Tibial artery (tissue), 4 donors: ENCODE measurements at regions not wholly inside any gene's neighbourhood (a gene's known extent, or its start where the extent isn't known, plus 50 kb on each side); places are given as distances from the start of the nearest gene placed in this dataset.

Source experiments
- DNase-seq, 2 donors: peaks; one replicate each; pipeline ENCODE4 v3.0.0-alpha.2; 2019
- H3K27ac ChIP-seq, 2 donors: fragments of 200-600 bp; sonication (generic) in 1 of 2; 1 replicate in 1 of 2; 2 replicates in 1 of 2; pipeline ENCODE4 v1.5.1; 2018 to 2019; ENCODE audit warnings: mild to moderate bottlenecking in 1 of 2
- H3K27me3 ChIP-seq, 2 donors: fragments of 200-600 bp; sonication (generic) in 1 of 2; one replicate each; pipeline versions ENCODE4 v1.5.1 to v1.6.0; 2016 to 2019
- H3K36me3 ChIP-seq, 3 donors: fragments of 200-600 bp; sonication (generic) in 2 of 3; one replicate each; pipeline ENCODE4 v1.5.1; 2016 to 2019; ENCODE audit warnings: mild to moderate bottlenecking in 2 of 3
- H3K4me1 ChIP-seq, 4 donors: fragments of 200-600 bp; sonication (generic) in 2 of 4; 1 replicate in 3 of 4; 2 replicates in 1 of 4; pipeline ENCODE4 v1.5.1; 2016 to 2019
- H3K4me3 ChIP-seq, 2 donors: fragments of 200-600 bp; sonication (generic) in 1 of 2; 1 replicate in 1 of 2; 2 replicates in 1 of 2; pipeline ENCODE4 v1.5.1; 2018 to 2019; ENCODE audit warnings: mild to moderate bottlenecking in 2 of 2
- H3K9me3 ChIP-seq, 3 donors: fragments of 200-600 bp; sonication (generic) in 1 of 3; one replicate each; pipeline ENCODE4 v1.5.1; 2016 to 2019
- intact Hi-C: fragments of 100-400 bp; cut with DNase I; formaldehyde crosslinking; loops from one replicate; pipeline ENCODE4 v1.15.0; 2023; ENCODE audit warnings: low total_unique reads
- TF ChIP-seq, protein P1 (sequence below), 2 experiments: fragments of 200-600 bp in 1 of 2; fragments of 450-650 bp in 1 of 2; IDR thresholded peaks; one replicate each; pipeline ENCODE4 v1.5.1; 2017 to 2019; ENCODE audit warnings: antibody characterized with exemption in 2 of 2, mild to moderate bottlenecking in 1 of 2, moderate library complexity in 1 of 2

DNA sequence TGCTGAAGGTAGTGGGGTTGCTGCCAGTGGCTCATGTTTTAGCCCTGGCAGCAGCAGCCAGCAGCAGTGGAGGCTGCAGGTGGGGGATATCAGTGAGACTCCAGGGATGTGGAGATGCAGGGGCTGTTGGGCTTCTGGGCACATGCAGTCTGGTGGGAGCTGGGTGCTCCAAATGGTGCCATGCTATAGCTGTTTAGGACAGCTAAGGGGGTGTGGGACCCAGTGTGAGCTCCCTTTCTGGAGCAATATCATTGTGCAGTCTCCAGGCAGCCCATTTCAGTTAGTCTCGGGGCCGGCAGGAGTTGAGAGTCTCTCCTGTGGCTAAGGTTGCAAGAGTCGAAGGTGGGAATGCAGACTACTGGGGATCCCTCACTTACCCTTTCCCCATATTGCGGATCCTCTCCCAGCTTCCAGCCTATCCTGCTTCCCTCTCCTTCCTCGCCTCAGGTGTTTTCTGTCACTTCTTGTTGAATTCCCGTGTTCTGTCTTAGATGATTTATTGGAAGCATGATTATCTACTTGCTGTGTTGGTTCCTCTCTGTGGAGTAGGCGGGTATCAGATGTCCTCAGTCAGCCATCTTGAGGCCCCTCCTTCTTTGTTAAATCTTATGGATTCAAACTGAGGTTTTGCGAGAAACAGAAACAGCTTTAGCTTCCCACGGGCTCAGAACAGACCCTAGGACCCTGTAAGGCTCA, 112.0 kb downstream of the FAM43A start:
- TF ChIP-seq, protein P1, sequence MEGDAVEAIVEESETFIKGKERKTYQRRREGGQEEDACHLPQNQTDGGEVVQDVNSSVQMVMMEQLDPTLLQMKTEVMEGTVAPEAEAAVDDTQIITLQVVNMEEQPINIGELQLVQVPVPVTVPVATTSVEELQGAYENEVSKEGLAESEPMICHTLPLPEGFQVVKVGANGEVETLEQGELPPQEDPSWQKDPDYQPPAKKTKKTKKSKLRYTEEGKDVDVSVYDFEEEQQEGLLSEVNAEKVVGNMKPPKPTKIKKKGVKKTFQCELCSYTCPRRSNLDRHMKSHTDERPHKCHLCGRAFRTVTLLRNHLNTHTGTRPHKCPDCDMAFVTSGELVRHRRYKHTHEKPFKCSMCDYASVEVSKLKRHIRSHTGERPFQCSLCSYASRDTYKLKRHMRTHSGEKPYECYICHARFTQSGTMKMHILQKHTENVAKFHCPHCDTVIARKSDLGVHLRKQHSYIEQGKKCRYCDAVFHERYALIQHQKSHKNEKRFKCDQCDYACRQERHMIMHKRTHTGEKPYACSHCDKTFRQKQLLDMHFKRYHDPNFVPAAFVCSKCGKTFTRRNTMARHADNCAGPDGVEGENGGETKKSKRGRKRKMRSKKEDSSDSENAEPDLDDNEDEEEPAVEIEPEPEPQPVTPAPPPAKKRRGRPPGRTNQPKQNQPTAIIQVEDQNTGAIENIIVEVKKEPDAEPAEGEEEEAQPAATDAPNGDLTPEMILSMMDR (IDR thresholded peaks at IDR 0.05) = no peak
- H3K27me3 ChIP-seq = peaks cover 0 to 2% of the 10 kb centered on the region in 2 donors
- DNase-seq = no peak
- H3K36me3 ChIP-seq = no peaks in the 10 kb centered on the region
- peaks cover 0 to 12% (median 3%) of the 10 kb centered on the region in 3 donors for H3K9me3 ChIP-seq
- no peak overlapping the region for H3K4me3 ChIP-seq
- H3K4me1 ChIP-seq = no peaks in the 10 kb centered on the region
- H3K27ac ChIP-seq = no peak overlapping the region
- intact Hi-C loops = no loop called here

DNA sequence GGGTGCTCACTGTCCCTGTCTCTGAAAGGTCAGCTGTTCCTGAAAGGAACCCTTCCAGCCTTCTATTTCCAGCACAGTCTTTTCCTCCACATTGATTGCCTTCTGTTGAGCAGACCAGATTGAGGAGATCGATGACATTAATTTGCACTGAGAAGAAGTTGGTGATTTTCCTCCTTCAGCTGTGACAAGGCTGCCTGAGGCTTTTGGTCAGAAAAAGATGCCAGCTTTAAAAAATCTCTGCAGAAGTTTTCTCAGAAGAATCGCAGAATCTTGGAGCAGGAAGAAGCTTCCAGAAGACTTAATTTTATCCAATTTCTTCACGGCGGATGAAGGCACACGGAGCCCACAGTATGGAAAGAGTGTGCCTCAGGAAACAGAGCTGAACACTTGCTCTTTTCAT, 112.8 kb downstream of the FAM43A start:
- no peaks in the 10 kb centered on the region for H3K4me1 ChIP-seq
- TF ChIP-seq, protein P1 (IDR thresholded peaks at IDR 0.05) = no peak
- no peak overlapping the region for H3K4me3 ChIP-seq
- H3K27me3 ChIP-seq = peaks cover 0 to 2% of the 10 kb centered on the region in 2 donors
- peaks cover 0 to 12% (median 3%) of the 10 kb centered on the region in 3 donors for H3K9me3 ChIP-seq
- DNase-seq = no peak
- H3K27ac ChIP-seq = no peak overlapping the region
- intact Hi-C loops = no loop called here
- no peaks in the 10 kb centered on the region for H3K36me3 ChIP-seq

DNA sequence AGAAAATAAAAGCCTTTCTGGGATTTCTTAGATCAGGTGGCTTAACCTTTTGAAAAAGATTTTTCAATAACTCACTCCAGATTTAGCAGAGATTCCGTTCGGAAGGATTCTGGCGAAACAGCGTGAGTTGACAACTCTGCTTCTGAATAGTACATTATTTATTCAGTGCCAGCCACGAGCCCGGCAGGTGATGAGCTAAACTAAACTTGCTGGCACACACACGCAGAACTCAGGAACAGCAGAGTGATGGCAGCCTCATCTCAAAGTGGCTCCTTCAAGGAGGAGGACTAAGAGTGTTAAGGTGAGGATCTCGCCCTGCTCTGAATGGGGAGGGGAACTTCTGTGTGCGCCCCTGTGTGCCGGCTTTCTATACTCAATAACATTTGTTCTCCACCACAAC, 114.3 kb downstream of the FAM43A start:
- TF ChIP-seq, protein P1 (IDR thresholded peaks at IDR 0.05) = no peak
- intact Hi-C loops = no loop called here
- Histone ChIP-seq H3K27me3 (peaks cover 0 to 2% of the 10 kb centered on the region in 2 donors), H3K27ac (no peak overlapping the region), H3K4me3 (no peak overlapping the region), H3K36me3 (no peaks in the 10 kb centered on the region), H3K4me1 (no peaks in the 10 kb centered on the region), H3K9me3 (peaks cover 0 to 12% (median 3%) of the 10 kb centered on the region in 3 donors)
- DNase-seq = no peak

DNA sequence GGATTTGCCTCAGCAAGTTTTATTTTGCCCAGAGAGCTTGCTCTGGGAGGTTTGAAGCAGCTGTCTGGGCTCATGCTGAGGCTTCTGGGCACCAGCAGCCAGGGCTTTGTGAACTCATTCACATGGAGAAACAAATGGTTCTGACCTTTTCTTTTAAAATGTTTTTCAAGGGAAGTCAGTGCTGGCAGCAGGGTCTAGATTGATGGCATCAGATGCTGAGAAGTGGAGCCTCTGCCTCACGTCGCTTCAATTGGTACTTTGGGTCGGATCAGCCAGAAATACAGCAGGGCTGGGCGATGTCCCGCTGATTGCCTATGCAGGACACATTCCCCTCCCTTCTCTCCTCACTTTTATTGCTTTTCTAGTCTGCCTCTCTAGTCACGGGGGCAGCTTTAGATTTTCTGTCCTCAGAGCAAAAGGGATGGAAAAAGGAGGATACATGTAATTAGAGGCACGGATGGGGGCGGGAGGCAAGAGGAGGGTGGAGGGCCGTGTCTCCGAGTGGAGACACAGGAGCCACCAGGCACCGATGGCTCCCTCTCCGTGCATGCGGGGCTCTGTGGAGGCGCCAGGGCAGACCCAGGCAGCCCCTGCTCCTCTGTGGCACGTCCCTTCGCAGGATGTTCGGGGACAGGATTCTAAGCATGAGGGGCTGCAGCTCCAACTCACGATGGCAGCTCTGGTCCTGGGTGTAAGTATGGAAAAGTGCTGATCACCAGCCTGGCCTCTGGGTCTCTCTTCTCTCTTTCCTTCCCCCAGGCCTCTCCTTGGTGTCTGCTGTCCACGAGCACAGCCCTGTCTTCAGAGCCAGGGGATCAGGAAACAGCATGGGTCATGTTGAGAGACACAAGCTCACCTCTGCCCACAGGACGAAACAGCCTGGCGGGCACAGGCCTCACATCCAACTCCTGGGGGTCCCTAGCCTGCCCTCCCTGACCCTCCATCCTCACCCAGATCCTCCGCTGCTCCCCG, 116.1 kb downstream of the FAM43A start:
- intact Hi-C loops = no loop called here
- no peak for DNase-seq
- Histone ChIP-seq H3K27ac (no peak overlapping the region), H3K9me3 (peaks cover 0 to under 1% (median 0%) of the 10 kb centered on the region in 3 donors), H3K36me3 (no peaks in the 10 kb centered on the region), H3K27me3 (peaks cover 0 to 7% of the 10 kb centered on the region in 2 donors), H3K4me1 (no peaks in the 10 kb centered on the region), H3K4me3 (no peak overlapping the region)
- TF ChIP-seq, protein P1 (IDR thresholded peaks at IDR 0.05) = no peak

- intact Hi-C loops = no loop called here
- H3K9me3 ChIP-seq = no peaks in the 10 kb centered on the region
- no peaks in the 10 kb centered on the region for H3K36me3 ChIP-seq
- no peaks in the 10 kb centered on the region for H3K4me1 ChIP-seq
- H3K4me3 ChIP-seq = no peak overlapping the region
- peaks cover 0 to 12% of the 10 kb centered on the region in 2 donors for H3K27me3 ChIP-seq
- TF ChIP-seq, protein P1 (IDR thresholded peaks at IDR 0.05) = no peak
- H3K27ac ChIP-seq = no peak overlapping the region
- DNase-seq = no peak
These were observed 119.1 kb downstream of the FAM43A start for GRCh38 chr3:194804796-194805195.
